PFSK-1 (cell line): ENCODE measurements at regions not wholly inside any gene's neighbourhood (a gene's known extent, or its start where the extent isn't known, plus 50 kb on each side); places are given as distances from the start of the nearest gene placed in this dataset.

ENCODE experiments used
- FOXP2 ChIP-seq: optimal IDR thresholded peaks from 2 replicates; pipeline ENCODE3; 2011; ENCODE audit warnings: borderline replicate concordance, control low read depth, inconsistent platforms; ENCODE audit not compliant: insufficient read depth; ENCODE audit errors: extremely low read length, extremely low read depth
- POLR2AphosphoS5 ChIP-seq: IDR thresholded peaks from 2 replicates; pipeline ENCODE4 v1.6.1; 2012; ENCODE audit warnings: low read depth, mild to moderate bottlenecking, control low read depth, low read length, moderate library complexity
- REST ChIP-seq, 2 experiments: IDR thresholded peaks; 2 replicates each; pipeline versions ENCODE4 v1.6.1 to v1.8.0; 2011 to 2012; ENCODE audit warnings: low read depth in 2 of 2, low read length in 2 of 2, control low read depth in 1 of 2, inconsistent platforms in 1 of 2, mild to moderate bottlenecking in 1 of 2, moderate library complexity in 1 of 2; ENCODE audit not compliant: insufficient read depth in 1 of 2
- SIN3A ChIP-seq: IDR thresholded peaks from 2 replicates; pipeline ENCODE4 v1.6.1; 2012; ENCODE audit warnings: mild to moderate bottlenecking, low read length, moderate library complexity, borderline replicate concordance; ENCODE audit not compliant: insufficient read depth
- TAF1 ChIP-seq: IDR thresholded peaks from 2 replicates; pipeline ENCODE4 v1.6.1; 2012; ENCODE audit warnings: low read length, control low read depth, borderline replicate concordance; ENCODE audit not compliant: insufficient read depth

- TF ChIP-seq REST (IDR thresholded peaks at IDR 0.05; ENCODE audit: insufficient read depth in 1 of 2, low read depth in 2 of 2, low read length in 2 of 2) (no peak), SIN3A (no peak), POLR2AphosphoS5 (no peak), TAF1 (no peak), FOXP2 (no peak)
Observed at GRCh38 chrY:18997635-18998240, 224.2 kb upstream of the HSFY2 start.

- no peak for TF ChIP-seq SIN3A
- TF ChIP-seq TAF1: no peak
- no peak for TF ChIP-seq POLR2AphosphoS5
- TF ChIP-seq REST (IDR thresholded peaks at IDR 0.05; ENCODE audit: insufficient read depth in 1 of 2, low read depth in 2 of 2, low read length in 2 of 2): no peak
- no peak for TF ChIP-seq FOXP2
Observed at GRCh38 chrY:18993480-18993879, 219.9 kb upstream of the HSFY2 start.

- TF ChIP-seq POLR2AphosphoS5: no peak
- no peak for TF ChIP-seq REST (IDR thresholded peaks at IDR 0.05; ENCODE audit: insufficient read depth in 1 of 2, low read depth in 2 of 2, low read length in 2 of 2)
- no peak for TF ChIP-seq TAF1
- no peak for TF ChIP-seq SIN3A
- no peak for TF ChIP-seq FOXP2
Observed at GRCh38 chrY:18989356-18989755, 215.8 kb upstream of the HSFY2 start.

- TF ChIP-seq SIN3A (no peak), TAF1 (no peak), REST (IDR thresholded peaks at IDR 0.05; ENCODE audit: insufficient read depth in 1 of 2, low read depth in 2 of 2, low read length in 2 of 2) (no peak), POLR2AphosphoS5 (no peak), FOXP2 (no peak)
Observed at GRCh38 chrY:18966001-18966400, 192.5 kb upstream of the HSFY2 start.
